Occipital lobe (tissue), 1 donor: ENCODE measurements at regions not wholly inside any gene's neighbourhood (a gene's known extent, or its start where the extent isn't known, plus 50 kb on each side); places are given as distances from the start of the nearest gene placed in this dataset.

ENCODE experiments used
- DNase-seq: peaks from one replicate; lab custom pipeline; 2025; lab: John Stamatoyannopoulos, UW

- DNase-seq: no peak
Measured at GRCh38 chr18:59758837-59759236, 61.6 kb upstream of the CCBE1 start.

- no peak for DNase-seq
Measured at GRCh38 chr18:59758106-59758505, 60.9 kb upstream of the CCBE1 start.

- no peak for DNase-seq
Measured at GRCh38 chr18:59752666-59753065, 55.4 kb upstream of the CCBE1 start.

- DNase-seq: no peak
Measured at GRCh38 chr18:59751186-59751585, 54.0 kb upstream of the CCBE1 start.

- DNase-seq: no peak
Measured at GRCh38 chr18:59748628-59749360, 51.6 kb upstream of the CCBE1 start.
